ENCODE measurements at regions not wholly inside any gene's neighbourhood (a gene's known extent, or its start where the extent isn't known, plus 50 kb on each side); places are given as distances from the start of the nearest gene placed in this dataset.

GRCh38 chr2:64873472-64873924 lies 115.7 kb upstream of the SLC1A4 start:
- TF ChIP-seq ZNF274 (IDR thresholded peaks at IDR 0.05; ENCODE audit: low read depth, low read length) (no peak), YY1 (IDR thresholded peaks at IDR 0.05; ENCODE audit: insufficient read depth, insufficient read length) (no peak)
